ENCODE measurements at regions not wholly inside any gene's neighbourhood (a gene's known extent, or its start where the extent isn't known, plus 50 kb on each side); places are given as distances from the start of the nearest gene placed in this dataset.

DNA sequence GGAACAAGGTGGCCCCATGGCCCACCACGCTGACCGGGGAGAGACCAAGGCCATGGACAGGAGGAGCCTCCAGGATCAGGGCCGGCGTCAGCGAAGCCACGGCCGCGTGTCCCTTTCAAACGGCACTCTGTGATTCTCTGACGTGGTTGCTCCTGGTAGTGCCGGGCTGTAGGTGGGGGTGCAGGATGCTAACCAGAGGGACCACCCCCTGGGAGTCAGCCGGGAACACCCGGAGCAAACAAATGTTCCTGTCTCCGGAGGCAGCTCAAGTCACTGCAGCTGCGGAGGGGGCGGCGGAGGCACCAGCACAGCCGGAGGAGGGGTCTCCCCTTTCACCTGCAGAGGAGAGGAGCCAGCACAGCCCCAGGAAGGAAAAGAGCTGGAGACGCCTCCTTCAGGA, 750.6 kb upstream of the SALL3 start:
- H3K4me3 Mint-ChIP-seq = no peak overlapping the region
- no peak for ATAC-seq
- ChIA-PET CTCF (no interaction called here), POLR2A (no interaction called here)
- no peaks in the 10 kb centered on the region for H3K27me3 Mint-ChIP-seq
- H3K36me3 Mint-ChIP-seq (ENCODE audit: low read depth) = no peaks in the 10 kb centered on the region
- H3K9me3 Mint-ChIP-seq (ENCODE audit: low read depth) = peaks cover 5% of the 10 kb centered on the region
- DNase-seq = no peak
- H3K27ac Mint-ChIP-seq = no peak overlapping the region
- H3K4me1 Mint-ChIP-seq = no peaks in the 10 kb centered on the region
- intact Hi-C loops (cut with DNase I, micrococcal nuclease) = no loop called here

DNA sequence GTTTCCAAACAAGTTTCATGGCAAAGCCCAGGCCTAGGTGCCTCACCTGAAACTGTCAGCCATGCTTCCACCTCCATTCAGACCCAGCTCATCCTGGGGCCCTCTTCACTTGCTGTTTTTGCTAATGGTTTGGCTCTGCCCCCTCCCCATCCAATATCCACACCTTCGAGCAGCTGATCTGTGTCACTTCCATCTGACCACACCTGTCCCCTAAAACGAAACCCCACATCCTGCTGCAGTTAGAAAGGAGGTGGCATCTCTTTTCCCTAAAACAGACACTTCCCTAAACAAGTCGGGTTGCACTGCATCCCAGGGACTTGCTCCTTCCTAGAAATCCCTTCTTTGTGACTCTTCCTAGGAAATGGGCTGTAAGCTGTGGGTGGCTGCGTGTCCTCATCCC, 748.7 kb upstream of the SALL3 start:
- intact Hi-C loops (cut with DNase I, micrococcal nuclease) = no loop called here

DNA sequence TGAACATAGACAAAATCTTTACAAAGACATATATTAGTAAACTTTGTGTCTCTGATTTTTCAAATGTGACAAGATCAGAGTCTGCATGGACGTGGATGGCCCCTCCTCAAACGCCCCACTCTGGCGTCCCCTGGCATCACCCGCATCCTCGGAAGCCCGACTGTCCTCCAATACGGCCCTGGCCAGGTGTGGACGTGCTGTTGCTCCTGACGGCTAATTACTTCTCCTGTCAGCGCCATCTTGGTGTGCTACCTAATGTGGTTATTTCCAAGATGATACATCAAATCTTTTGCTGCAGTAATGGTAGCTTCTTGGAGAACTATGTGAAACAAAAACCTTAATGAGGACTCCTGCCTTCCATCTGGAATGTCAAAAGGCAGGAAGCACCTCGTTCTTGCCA, 747.4 kb upstream of the SALL3 start:
- ChIA-PET CTCF (no interaction called here), POLR2A (no interaction called here)
- Mint-ChIP-seq H3K27ac (no peak overlapping the region), H3K36me3 (ENCODE audit: low read depth) (no peaks in the 10 kb centered on the region), H3K4me3 (no peak overlapping the region), H3K9me3 (ENCODE audit: low read depth) (peaks cover 2% of the 10 kb centered on the region), H3K27me3 (no peaks in the 10 kb centered on the region), H3K4me1 (no peaks in the 10 kb centered on the region)
- intact Hi-C loops (cut with DNase I, micrococcal nuclease) = no loop called here
- DNase-seq (no peak), ATAC-seq (no peak)

More for the DNA sequence above, 748.7 kb upstream of the SALL3 start:
- POLR2A ChIA-PET = no interaction called here
- CTCF ChIA-PET = interaction anchor here (0.6 kb wide), 1 partner anchor 756 kb away, joined by 3 read pairs; no protein-coding TSS in a partner anchor
- ATAC-seq (no peak), DNase-seq (no peak)
- Mint-ChIP-seq H3K4me3 (no peak overlapping the region), H3K4me1 (no peaks in the 10 kb centered on the region), H3K9me3 (ENCODE audit: low read depth) (peaks cover 5% of the 10 kb centered on the region), H3K36me3 (ENCODE audit: low read depth) (no peaks in the 10 kb centered on the region), H3K27me3 (no peaks in the 10 kb centered on the region), H3K27ac (no peak overlapping the region)

DNA sequence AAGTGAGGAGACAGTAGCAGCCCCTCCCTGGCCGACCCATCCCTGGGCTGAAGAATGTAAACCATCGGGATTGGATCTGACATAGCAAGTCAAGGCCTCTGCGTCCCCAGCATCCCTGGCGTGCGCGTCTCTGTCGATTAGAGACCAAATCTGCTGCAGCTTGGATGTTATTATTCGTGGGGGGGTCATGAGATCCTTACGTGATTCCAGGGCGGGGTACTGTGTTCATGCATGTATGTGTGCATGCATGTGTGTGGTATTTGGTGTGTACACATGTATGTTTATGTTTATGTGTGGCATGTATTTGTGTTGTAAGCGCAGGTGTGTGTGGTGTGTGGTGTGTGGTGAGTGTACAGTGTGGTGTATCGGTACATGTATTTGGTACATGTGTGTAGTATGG, 741.8 kb upstream of the SALL3 start:
- no peaks in the 10 kb centered on the region for H3K27me3 Mint-ChIP-seq

DNA sequence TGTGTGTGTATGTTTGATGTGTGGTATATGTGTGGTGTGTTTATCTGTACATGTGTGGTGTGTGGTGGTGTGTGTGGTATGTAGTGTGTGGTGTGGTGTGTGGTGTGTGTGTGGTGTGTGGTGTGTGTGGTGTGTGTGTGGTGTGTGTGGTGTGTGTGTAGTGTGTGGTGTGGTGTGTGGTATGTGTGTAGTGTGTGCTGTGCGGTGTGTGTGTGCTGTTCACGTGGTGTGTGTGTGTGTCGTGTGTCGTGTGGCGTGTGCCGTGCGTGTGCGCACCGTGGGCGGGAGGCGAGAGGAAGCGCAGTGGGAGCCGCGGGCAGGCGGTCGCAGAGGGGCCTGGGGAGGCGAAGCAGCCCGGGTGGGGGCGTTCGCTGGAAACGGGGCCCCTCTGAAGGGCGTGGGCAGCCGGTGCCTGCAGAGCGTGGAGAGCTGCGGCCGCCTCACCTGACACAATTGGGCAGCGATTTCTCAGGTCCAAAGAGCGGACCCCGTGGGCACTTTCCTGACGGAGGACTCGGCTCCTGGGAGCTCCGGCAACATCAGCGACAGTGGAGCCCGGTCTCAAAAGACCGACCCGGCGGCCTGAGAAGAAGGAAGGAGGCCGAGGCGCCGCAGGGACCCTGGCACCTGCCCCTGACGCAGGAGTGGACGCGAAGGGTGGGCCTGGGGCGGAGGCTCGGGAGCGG, 741.1 kb upstream of the SALL3 start:
- H3K27ac Mint-ChIP-seq = no peak overlapping the region
- intact Hi-C loops (cut with DNase I, micrococcal nuclease) = no loop called here
- ATAC-seq = no peak

More for the DNA sequence above, 741.8 kb upstream of the SALL3 start:
- H3K4me3 Mint-ChIP-seq = no peak overlapping the region
- DNase-seq = no peak
- CTCF ChIA-PET = no interaction called here
- POLR2A ChIA-PET = no interaction called here
- no peaks in the 10 kb centered on the region for H3K4me1 Mint-ChIP-seq
- H3K36me3 Mint-ChIP-seq (ENCODE audit: low read depth) = no peaks in the 10 kb centered on the region
- peaks cover 8% of the 10 kb centered on the region for H3K9me3 Mint-ChIP-seq (ENCODE audit: low read depth)
- H3K27ac Mint-ChIP-seq = no peak overlapping the region
- ATAC-seq = no peak
- intact Hi-C loops (cut with DNase I, micrococcal nuclease) = no loop called here

DNA sequence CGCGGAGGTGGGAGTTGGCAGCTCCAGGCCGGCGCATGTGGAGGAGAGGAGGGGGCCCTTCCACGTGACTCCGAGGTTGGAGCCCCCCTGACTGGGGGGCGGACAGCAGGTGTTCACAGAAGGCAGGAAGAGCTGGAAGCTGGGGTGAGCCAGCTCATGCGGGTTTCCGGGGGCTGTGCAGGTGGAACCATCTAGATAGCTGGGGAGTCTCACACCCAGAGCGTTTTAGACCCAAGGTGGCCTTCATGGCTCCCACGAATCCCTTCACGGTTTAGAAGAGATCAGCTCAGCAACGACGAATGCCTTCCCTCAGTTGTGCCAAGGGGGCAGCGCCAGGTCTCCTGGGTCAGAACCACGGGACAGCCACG, 740.5 kb upstream of the SALL3 start:
- Mint-ChIP-seq H3K4me3 (no peak overlapping the region), H3K27me3 (no peaks in the 10 kb centered on the region), H3K36me3 (ENCODE audit: low read depth) (no peaks in the 10 kb centered on the region), H3K27ac (no peak overlapping the region), H3K9me3 (ENCODE audit: low read depth) (peaks cover 8% of the 10 kb centered on the region), H3K4me1 (no peaks in the 10 kb centered on the region)
- ChIA-PET CTCF (no interaction called here), POLR2A (no interaction called here)
- DNase-seq (no peak), ATAC-seq (no peak)
- intact Hi-C loops (cut with DNase I, micrococcal nuclease) = no loop called here

More for the DNA sequence above, 741.1 kb upstream of the SALL3 start:
- peaks cover 8% of the 10 kb centered on the region for H3K9me3 Mint-ChIP-seq (ENCODE audit: low read depth)
- H3K36me3 Mint-ChIP-seq (ENCODE audit: low read depth) = no peaks in the 10 kb centered on the region
- DNase-seq = no peak
- H3K4me3 Mint-ChIP-seq = no peak overlapping the region
- POLR2A ChIA-PET = no interaction called here
- H3K27me3 Mint-ChIP-seq = no peaks in the 10 kb centered on the region
- no peaks in the 10 kb centered on the region for H3K4me1 Mint-ChIP-seq
- CTCF ChIA-PET = no interaction called here

DNA sequence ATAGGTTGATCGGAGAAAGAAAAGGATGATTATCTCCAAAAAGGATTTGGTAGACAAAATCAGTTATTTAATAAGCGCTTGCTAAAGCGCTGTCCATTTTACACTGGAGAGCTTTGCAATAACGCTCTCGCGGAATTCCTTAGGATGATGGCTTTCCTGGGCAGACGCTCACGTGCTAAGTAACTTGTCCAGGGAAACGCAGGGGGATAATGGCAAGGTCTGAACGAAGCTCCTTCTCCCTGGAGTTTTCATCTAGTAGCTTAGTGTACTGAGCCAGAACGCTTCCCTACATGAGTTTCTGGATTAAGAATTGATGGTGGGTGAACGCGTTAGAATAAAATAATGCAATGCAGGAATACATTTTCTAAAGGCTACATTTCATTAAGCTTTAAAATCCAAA, 739.5 kb upstream of the SALL3 start:
- intact Hi-C loops (cut with DNase I, micrococcal nuclease) = no loop called here
- H3K9me3 Mint-ChIP-seq (ENCODE audit: low read depth) = peaks cover 8% of the 10 kb centered on the region
- no peaks in the 10 kb centered on the region for H3K4me1 Mint-ChIP-seq
- ChIA-PET CTCF (no interaction called here), POLR2A (no interaction called here)
- ATAC-seq (no peak), DNase-seq (no peak)
- no peak overlapping the region for H3K27ac Mint-ChIP-seq
- H3K4me3 Mint-ChIP-seq = no peak overlapping the region
- H3K36me3 Mint-ChIP-seq (ENCODE audit: low read depth) = no peaks in the 10 kb centered on the region
- no peaks in the 10 kb centered on the region for H3K27me3 Mint-ChIP-seq

DNA sequence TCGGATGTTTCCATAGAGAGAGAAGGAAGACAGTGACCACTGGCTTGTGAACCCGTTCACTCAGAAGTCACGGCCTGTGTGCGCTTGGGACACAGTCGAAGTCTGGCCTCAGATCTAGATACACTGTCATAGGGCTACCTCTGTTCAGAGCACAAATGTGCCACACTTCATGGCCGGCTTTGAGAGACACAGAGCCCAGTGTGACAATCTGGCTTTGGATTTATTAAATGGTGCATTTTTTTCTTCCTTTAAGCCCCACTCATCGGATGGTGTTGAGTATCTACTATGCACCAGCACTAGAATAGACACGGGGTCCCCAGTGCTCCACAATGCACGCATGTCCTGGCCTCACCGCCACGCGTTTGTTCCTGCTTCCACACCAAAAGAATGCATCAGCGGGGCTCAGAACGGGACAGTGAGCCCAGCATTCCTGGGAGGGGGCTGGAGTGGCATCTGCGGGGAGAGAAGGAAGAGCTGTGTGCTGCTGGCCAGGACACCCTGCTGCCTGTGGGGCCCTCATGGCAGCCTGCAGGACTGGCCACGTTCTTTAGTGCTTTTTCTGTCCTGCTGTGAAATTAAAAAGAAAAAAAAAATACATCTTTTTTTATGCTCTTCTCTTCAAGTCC, 738.9 kb upstream of the SALL3 start:
- Mint-ChIP-seq H3K27ac (no peak overlapping the region), H3K27me3 (no peaks in the 10 kb centered on the region), H3K9me3 (ENCODE audit: low read depth) (peaks cover 8% of the 10 kb centered on the region), H3K4me1 (no peaks in the 10 kb centered on the region), H3K36me3 (ENCODE audit: low read depth) (no peaks in the 10 kb centered on the region), H3K4me3 (no peak overlapping the region)
- intact Hi-C loops (cut with DNase I, micrococcal nuclease) = no loop called here
- ATAC-seq (no peak), DNase-seq (no peak)
- ChIA-PET CTCF (no interaction called here), POLR2A (no interaction called here)

DNA sequence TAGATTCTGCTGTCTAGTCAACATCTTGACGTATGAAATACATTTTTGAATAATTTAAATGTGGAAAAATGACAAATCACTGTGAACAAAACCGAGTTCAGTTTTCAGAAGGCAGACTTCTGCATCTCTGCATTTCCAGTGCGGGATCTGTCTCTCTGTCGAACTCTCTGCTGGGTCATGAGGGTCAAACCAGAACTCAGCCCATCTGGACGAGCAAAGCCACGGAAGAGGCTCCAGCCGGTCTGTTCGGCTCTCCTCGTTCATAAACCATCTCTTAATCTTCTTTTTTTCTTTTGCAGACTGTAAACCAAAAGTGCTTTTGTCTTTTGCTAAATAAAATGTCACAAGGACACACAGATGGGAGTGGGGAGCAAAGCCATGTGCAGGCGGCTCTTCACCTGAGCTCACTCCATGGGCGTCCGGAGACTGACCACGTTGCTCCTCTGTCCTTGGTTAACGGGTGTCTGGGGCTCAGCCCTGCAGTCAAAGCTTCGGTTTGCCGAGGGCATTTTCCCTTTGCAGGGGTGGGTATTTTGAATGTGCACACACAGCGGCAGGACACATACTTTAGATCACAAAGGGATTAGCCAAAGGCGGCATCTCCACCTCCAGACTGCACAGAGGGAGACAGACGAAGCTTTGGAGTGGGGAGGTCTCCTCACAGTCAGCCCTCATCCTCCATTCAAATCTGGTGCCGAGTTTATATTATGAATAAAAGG, 737.9 kb upstream of the SALL3 start:
- ChIA-PET CTCF (no interaction called here), POLR2A (no interaction called here)
- Mint-ChIP-seq H3K27me3 (no peaks in the 10 kb centered on the region), H3K27ac (no peak overlapping the region), H3K9me3 (ENCODE audit: low read depth) (peaks cover 8% of the 10 kb centered on the region), H3K4me1 (no peaks in the 10 kb centered on the region), H3K36me3 (ENCODE audit: low read depth) (no peaks in the 10 kb centered on the region), H3K4me3 (no peak overlapping the region)
- intact Hi-C loops (cut with DNase I, micrococcal nuclease) = no loop called here
- no peak for ATAC-seq
- DNase-seq = no peak

DNA sequence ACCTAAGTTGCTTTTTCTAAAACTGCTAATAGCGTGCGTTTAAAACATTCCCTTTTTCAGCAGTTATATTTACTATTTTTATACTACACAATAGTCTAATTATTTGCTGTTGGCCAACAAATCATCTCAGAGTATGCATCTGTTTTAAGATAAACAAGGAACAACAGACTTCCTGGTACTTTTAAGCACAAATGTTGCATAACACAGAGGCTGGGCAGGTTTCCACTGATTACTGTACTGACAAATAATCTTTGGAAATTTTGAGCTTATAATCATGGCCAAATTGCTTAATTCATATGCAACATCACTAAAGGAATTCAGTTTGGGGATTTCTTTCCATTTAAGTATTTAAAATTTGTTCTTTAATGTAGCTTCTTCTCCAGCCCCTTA, 737.4 kb upstream of the SALL3 start:
- intact Hi-C loops (cut with DNase I, micrococcal nuclease) = no loop called here
- H3K4me3 Mint-ChIP-seq = no peak overlapping the region
- ATAC-seq = no peak

DNA sequence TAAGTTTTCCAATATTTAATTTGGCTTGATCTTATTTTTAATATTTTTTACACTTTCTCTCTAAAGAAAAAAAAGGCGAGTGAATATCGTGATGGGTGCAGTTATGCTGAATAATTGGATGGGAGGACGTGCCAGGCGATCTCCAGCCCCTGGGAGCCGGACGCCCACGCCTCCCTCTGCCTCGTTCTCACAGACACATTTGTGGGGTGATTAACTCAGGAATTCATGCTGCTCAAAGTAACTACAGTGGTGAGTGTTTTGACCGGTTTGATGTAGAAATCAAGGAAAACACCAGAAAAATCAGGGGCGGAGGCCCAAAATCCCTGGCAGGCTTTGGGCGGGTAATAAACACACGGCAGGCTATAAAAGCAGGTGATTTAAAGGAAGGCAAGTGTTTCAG, 736.8 kb upstream of the SALL3 start:
- intact Hi-C loops (cut with DNase I, micrococcal nuclease) = no loop called here
- ChIA-PET POLR2A (no interaction called here), CTCF (no interaction called here)
- ATAC-seq = no peak
- peaks cover 8% of the 10 kb centered on the region for H3K9me3 Mint-ChIP-seq (ENCODE audit: low read depth)
- DNase-seq = no peak
- no peak overlapping the region for H3K27ac Mint-ChIP-seq
- no peak overlapping the region for H3K4me3 Mint-ChIP-seq
- no peaks in the 10 kb centered on the region for H3K36me3 Mint-ChIP-seq (ENCODE audit: low read depth)
- no peaks in the 10 kb centered on the region for H3K4me1 Mint-ChIP-seq
- H3K27me3 Mint-ChIP-seq = no peaks in the 10 kb centered on the region

More for the DNA sequence above, 737.4 kb upstream of the SALL3 start:
- H3K27ac Mint-ChIP-seq = no peak overlapping the region
- DNase-seq = no peak
- H3K36me3 Mint-ChIP-seq (ENCODE audit: low read depth) = no peaks in the 10 kb centered on the region
- H3K27me3 Mint-ChIP-seq = no peaks in the 10 kb centered on the region
- ChIA-PET POLR2A (no interaction called here), CTCF (no interaction called here)
- H3K9me3 Mint-ChIP-seq (ENCODE audit: low read depth) = peaks cover 8% of the 10 kb centered on the region
- no peaks in the 10 kb centered on the region for H3K4me1 Mint-ChIP-seq

DNA sequence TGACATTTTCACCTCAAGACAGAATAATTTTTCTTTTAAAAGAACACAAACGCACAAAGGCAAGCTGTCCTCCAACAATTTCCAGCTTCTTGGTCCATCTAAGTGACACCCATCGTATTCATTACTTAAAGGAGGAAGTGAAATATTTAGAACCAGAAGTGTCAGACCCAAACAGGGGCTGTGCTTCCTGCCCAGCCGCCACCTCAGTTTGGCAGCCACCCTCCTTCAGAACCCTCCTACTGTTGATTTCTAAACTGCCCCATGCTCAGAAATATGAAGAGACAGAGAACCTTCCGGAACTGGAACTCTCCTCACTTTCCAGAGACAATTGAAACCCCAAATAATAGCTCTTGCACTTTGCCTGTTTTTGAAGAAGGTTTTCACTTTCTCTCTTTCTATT, 734.8 kb upstream of the SALL3 start:
- ChIA-PET POLR2A (no interaction called here), CTCF (no interaction called here)
- intact Hi-C loops (cut with DNase I, micrococcal nuclease) = no loop called here
- Mint-ChIP-seq H3K27me3 (no peaks in the 10 kb centered on the region), H3K4me1 (no peaks in the 10 kb centered on the region), H3K9me3 (ENCODE audit: low read depth) (no peaks in the 10 kb centered on the region), H3K27ac (no peak overlapping the region), H3K36me3 (ENCODE audit: low read depth) (no peaks in the 10 kb centered on the region), H3K4me3 (no peak overlapping the region)
- no peak for ATAC-seq
- DNase-seq = no peak
